K562 (cell line): ENCODE measurements at regions not wholly inside any gene's neighbourhood (a gene's known extent, or its start where the extent isn't known, plus 50 kb on each side); places are given as distances from the start of the nearest gene placed in this dataset.

ENCODE experiments used
- ATAC-seq: fragments of 200-7000 bp; cut with Tn5 transposase; 3 replicates; pipeline ENCODE4 v1.9.1; 2020; ENCODE audit warnings: moderate library complexity
- BruUV-seq: library from RNA; stranded (reverse); fragments of 400-500 nt; replicated peaks from 2 replicates; lab custom pipeline; 2021; lab: Mats Ljungman, UMichigan
- CTCF ChIA-PET: fragments of 300-600 bp; formaldehyde crosslinking; extraction: SDS; loops from one replicate; lab custom pipeline; 2021; ENCODE audit warnings: low intra/inter-chr PET ratio; lab: Yijun Ruan, JAX
- POLR2A ChIA-PET: fragments of 300-600, 350-650 bp; sonication (Branson Sonifier 250); formaldehyde crosslinking; extraction: SDS; loops from one replicate; lab custom pipeline; 2021; ENCODE audit warnings: antibody characterized with exemption, inconsistent platforms; lab: Yijun Ruan, JAX
- DNase-seq, 4 experiments: peaks; one replicate each; pipeline versions ENCODE4 v3.0.0 to v3.0.0-alpha.2; 2011 to 2018; ENCODE audit warnings: low spot score in 3 of 4, mixed read lengths in 3 of 4; ENCODE audit errors: extremely low read depth in 1 of 4
- FAIRE-seq: peaks from 2 replicates; lab custom pipeline; 2011; peaks lifted over from hg19 to GRCh38; lab: Jason Lieb, UNC
- H2AFZ ChIP-seq: 2 replicates; pipeline ENCODE4 v1.6.0; 2011; ENCODE audit warnings: low read depth, low read length, control low read depth, inconsistent platforms
- H3K27ac ChIP-seq: fragments of 200-600 bp; 3 replicates; pipeline ENCODE4 v1.8.0; 2011; ENCODE audit warnings: low read depth, mild to moderate bottlenecking, control low read depth, inconsistent platforms, low read length, moderate library complexity, mixed read lengths; ENCODE audit errors: extremely low read depth
- H3K27me3 ChIP-seq, 2 experiments: fragments of 300-600 bp in 1 of 2; 2 replicates in 1 of 2; 3 replicates in 1 of 2; pipeline versions ENCODE4 v1.6.0 to v1.8.0; 2011; ENCODE audit warnings: inconsistent platforms in 2 of 2, low read length in 2 of 2, mild to moderate bottlenecking in 1 of 2, mixed read lengths in 1 of 2, moderate library complexity in 1 of 2; ENCODE audit not compliant: control insufficient read depth in 2 of 2, insufficient read depth in 2 of 2
- H3K36me3 ChIP-seq: fragments of 300-600 bp; 3 replicates; pipeline ENCODE4 v1.8.0; 2011; ENCODE audit warnings: mild to moderate bottlenecking, low read length, inconsistent platforms; ENCODE audit not compliant: control insufficient read depth, insufficient read depth
- H3K4me1 ChIP-seq, 2 experiments: fragments of 200-600 bp in 1 of 2; replicated peaks in 1 of 2; 2 replicates in 1 of 2; 3 replicates in 1 of 2; pipeline versions ENCODE4 v1.5.1 to v1.8.0; 2011; ENCODE audit warnings: inconsistent platforms in 2 of 2, low read length in 2 of 2, mild to moderate bottlenecking in 1 of 2, mixed read lengths in 1 of 2, moderate library complexity in 1 of 2; ENCODE audit not compliant: control insufficient read depth in 2 of 2, insufficient read depth in 2 of 2
- H3K4me2 ChIP-seq: 2 replicates; pipeline ENCODE4 v1.6.1; 2011; ENCODE audit warnings: low read length, control low read depth, inconsistent platforms, mixed read lengths; ENCODE audit not compliant: insufficient read depth
- H3K4me3 ChIP-seq: fragments of 200-600 bp; sonication (generic), shearing (Covaris generic); 2 replicates; pipeline ENCODE4 v1.5.1; 2016; ENCODE audit warnings: control low read depth, inconsistent platforms
- H3K79me2 ChIP-seq: fragments of 200-600 bp; 3 replicates; pipeline ENCODE4 v1.8.0; 2011; ENCODE audit warnings: low read length, inconsistent platforms; ENCODE audit not compliant: control insufficient read depth, insufficient read depth
- H3K9ac ChIP-seq, 2 experiments: 2 replicates each; pipeline versions ENCODE4 v1.6.0 to v1.6.1; 2011; ENCODE audit warnings: low read depth in 2 of 2, low read length in 2 of 2, control low read depth in 1 of 2, inconsistent platforms in 1 of 2, mild to moderate bottlenecking in 1 of 2, mixed read lengths in 1 of 2; ENCODE audit not compliant: insufficient read depth in 1 of 2
- H3K9me1 ChIP-seq: one replicate; pipeline ENCODE4 v1.6.0; 2011; ENCODE audit warnings: inconsistent platforms, mild to moderate bottlenecking, low read length, moderate library complexity; ENCODE audit not compliant: control insufficient read depth, insufficient read depth
- H3K9me3 ChIP-seq: replicated peaks from 2 replicates; pipeline ENCODE4 v1.5.1; 2011; ENCODE audit warnings: low read depth, low read length, inconsistent platforms; ENCODE audit not compliant: control insufficient read depth, insufficient read depth
- H4K20me1 ChIP-seq: replicated peaks from 2 replicates; pipeline ENCODE4 v1.6.1; 2011; ENCODE audit warnings: low read length, inconsistent platforms, mixed read lengths; ENCODE audit not compliant: control insufficient read depth, insufficient read depth
- ASH1L ChIP-seq: fragments of 450-650 bp; IDR thresholded peaks from 2 replicates; pipeline ENCODE4 v1.6.1; 2018; ENCODE audit warnings: borderline replicate concordance, mild to moderate bottlenecking, low read depth; ENCODE audit not compliant: partially characterized antibody
- CC2D1A ChIP-seq: fragments of 450-650 bp; IDR thresholded peaks from 2 replicates; pipeline ENCODE4 v1.6.1; 2017; ENCODE audit warnings: mild to moderate bottlenecking
- DDX20 ChIP-seq: fragments of 450-650 bp; IDR thresholded peaks from 2 replicates; pipeline ENCODE4 v1.6.1; 2016; ENCODE audit warnings: missing genetic modification characterization, low read depth, mild to moderate bottlenecking, missing compliant biosample characterization, moderate library complexity
- HDGF ChIP-seq: fragments of 450-650 bp; IDR thresholded peaks from 2 replicates; pipeline ENCODE4 v1.6.1; 2016
- MAZ ChIP-seq, 2 experiments: fragments of 450-650 bp in 1 of 2; sonication (generic) in 1 of 2; formaldehyde crosslinking; IDR thresholded peaks in 1 of 2; conservative IDR thresholded peaks in 1 of 2; 2 replicates each; pipeline versions ENCODE4 v1.4.0 to v1.5.0; 2020; ENCODE audit warnings: mild to moderate bottlenecking in 1 of 2, missing genetic modification reagents in 1 of 2
- MIER1 ChIP-seq: fragments of 450-650 bp; IDR thresholded peaks from 2 replicates; pipeline ENCODE4 v1.6.1; 2016; ENCODE audit warnings: antibody characterized with exemption, mild to moderate bottlenecking, low read depth
- NUFIP1 ChIP-seq: fragments of 450-650 bp; IDR thresholded peaks from 2 replicates; pipeline ENCODE4 v1.6.1; 2018; ENCODE audit not compliant: partially characterized antibody
- SP2 ChIP-seq: IDR thresholded peaks from 2 replicates; pipeline ENCODE4 v1.6.1; 2011; ENCODE audit warnings: mild to moderate bottlenecking, low read depth, low read length, moderate library complexity; ENCODE audit not compliant: poor library complexity, severe bottlenecking; ENCODE audit errors: extremely low read depth
- TOE1 ChIP-seq, 2 experiments: fragments of 450-650 bp in 1 of 2; sonication (generic) in 1 of 2; formaldehyde crosslinking in 1 of 2; IDR thresholded peaks; 2 replicates each; pipeline versions ENCODE4 v1.7.1 to v1.8.0; 2016 to 2022; ENCODE audit warnings: borderline replicate concordance in 2 of 2, mild to moderate bottlenecking in 2 of 2, antibody characterized with exemption in 1 of 2, inconsistent platforms in 1 of 2, low read depth in 1 of 2, missing genetic modification reagents in 1 of 2, moderate library complexity in 1 of 2
- ZBTB11 ChIP-seq, 3 experiments: fragments of 200-800 bp in 1 of 3; fragments of 250-450 bp in 1 of 3; fragments of 450-650 bp in 1 of 3; sonication (Bioruptor Pico) in 1 of 3; sonication (Bioruptor generic) in 1 of 3; formaldehyde crosslinking in 1 of 3; IDR thresholded peaks; 2 replicates each; pipeline versions ENCODE4 v1.6.1 to v1.8.0; 2016 to 2022; ENCODE audit warnings: mild to moderate bottlenecking in 2 of 3, missing genetic modification characterization in 2 of 3, missing compliant biosample characterization in 1 of 3, moderate library complexity in 1 of 3
- ZNF41 ChIP-seq: fragments of 250-450 bp; sonication (Bioruptor Pico); conservative IDR thresholded peaks from 2 replicates; pipeline ENCODE4 v1.4.0; 2020; ENCODE audit warnings: mild to moderate bottlenecking
- ZNF717 ChIP-seq: fragments of 250-450 bp; sonication (Bioruptor Pico); IDR thresholded peaks from 2 replicates; pipeline ENCODE4 v1.5.0; 2021
- ZNF75A ChIP-seq: fragments of 450-650 bp; formaldehyde crosslinking; IDR thresholded peaks from 2 replicates; pipeline ENCODE4 v1.4.0; 2020; ENCODE audit warnings: mild to moderate bottlenecking
- ZSCAN32 ChIP-seq: fragments of 450-650 bp; formaldehyde crosslinking; IDR thresholded peaks from 2 replicates; pipeline ENCODE4 v1.4.0; 2020; ENCODE audit warnings: mild to moderate bottlenecking, moderate library complexity
- WGBS: fragments of 100-300 bp; shearing (Covaris generic); methylation state at CpG from one replicate; pipeline ENCODE4 v1.1.6; 2016; ENCODE audit warnings: low coverage, mixed read lengths; ENCODE audit not compliant: insufficient coverage; ENCODE audit errors: missing lambda C conversion rate; 5-methylcytosine and 5-hydroxymethylcytosine counted together
- in situ Hi-C: fragments of 300-500 bp; cut with MboI; formaldehyde crosslinking; loops from 4 replicates; pipeline ENCODE4 v1.15.0; 2018; ENCODE audit warnings: inconsistent platforms, mixed read lengths
- intact Hi-C: fragments of 100-400 bp; cut with micrococcal nuclease; formaldehyde crosslinking; loops from 2 replicates; pipeline ENCODE4 v1.14.2; 2022

- TF ChIP-seq ZBTB11 (CRISPR knock-in tag; IDR thresholded peaks at IDR 0.05) (no peak), NUFIP1 (no peak), ZNF717 (CRISPR knock-in tag) (no peak), CC2D1A (no peak)
Measured at GRCh38 chr4:8773124-8773931, 98.3 kb downstream of the HMX1 start (continued).

GRCh38 chr4:8772499-8773123 lies 99.0 kb downstream of the HMX1 start:
- Histone ChIP-seq H3K4me1 (no peaks in the 10 kb centered on the region), H3K79me2 (no peaks in the 10 kb centered on the region), H3K4me2 (no peak overlapping the region), H3K9ac (no peak overlapping the region), H3K9me1 (no peaks in the 10 kb centered on the region), H3K9me3 (no peaks in the 10 kb centered on the region), H3K4me3 (no peak overlapping the region), H3K27ac (no peak overlapping the region), H3K36me3 (no peaks in the 10 kb centered on the region), H2AFZ (no peak overlapping the region), H4K20me1 (peaks cover 4% of the 10 kb centered on the region; the same call in 1 of the 2 replicates), H3K27me3 (peaks cover 4 to 37% of the 10 kb centered on the region in 2 experiments; a peak in 3 of 5 replicates)
- TF ChIP-seq DDX20 (tag) (no peak), ZNF75A (CRISPR knock-in tag) (no peak), MAZ (CRISPR knock-in tag; conservative IDR thresholded peaks at IDR 0.05 in 1 of 2, IDR thresholded peaks at IDR 0.05 in 1 of 2) (no peak), TOE1 (IDR thresholded peaks at IDR 0.05; ENCODE audit: borderline replicate concordance) (no peak), TOE1 (CRISPR knock-in tag; IDR thresholded peaks at IDR 0.05; ENCODE audit: borderline replicate concordance, low read depth) (no peak), MIER1 (no peak), HDGF (no peak), ZNF41 (no peak), ZSCAN32 (CRISPR knock-in tag) (no peak), SP2 (no peak), ASH1L (no peak)
- POLR2A ChIA-PET: interaction anchor here (0.6 to 0.7 kb wide), 2 partner anchors 12 to 49 kb away, joined by 3 read pairs; no protein-coding TSS in a partner anchor
- FAIRE-seq: no peak
- no peak for DNase-seq
- WGBS: 3% methylated on average over 14 of the region's 14 CpGs
- CTCF ChIA-PET: no interaction called here
- intact Hi-C loops (no loop called here), in situ Hi-C loops (no loop called here)
- BruUV-seq: no TSS peak
- ATAC-seq: no peak
